ENCODE measurements at regions not wholly inside any gene's neighbourhood (a gene's known extent, or its start where the extent isn't known, plus 50 kb on each side); places are given as distances from the start of the nearest gene placed in this dataset.

- Histone ChIP-seq H3K27ac (ENCODE audit: low read length) (no peak overlapping the region), H3K27me3 (ENCODE audit: control insufficient read depth, insufficient read depth, low read length) (no peaks in the 10 kb centered on the region), H3K4me3 (ENCODE audit: low read length) (no peak overlapping the region), H3K9me3 (ENCODE audit: control insufficient read depth, insufficient read depth, low read length) (no peaks in the 10 kb centered on the region), H3K36me3 (ENCODE audit: control insufficient read depth, insufficient read depth, low read length) (no peaks in the 10 kb centered on the region), H3K4me1 (ENCODE audit: control insufficient read depth, insufficient read depth, low read length) (peaks cover 29% of the 10 kb centered on the region)
- no peaks in the 10 kb centered on the region for H3K36me3 Mint-ChIP-seq
- WGBS (ENCODE audit: insufficient coverage) = 82% methylated on average over 18 of the region's 18 CpGs
- no peak for TF ChIP-seq CTCF (IDR thresholded peaks at IDR 0.05)
- ATAC-seq (no peak), DNase-seq (no peak)
- H3K4me3 Mint-ChIP-seq = no peak overlapping the region
- no peaks in the 10 kb centered on the region for H3K9me3 Mint-ChIP-seq
- H3K27me3 Mint-ChIP-seq (ENCODE audit: low read depth in 2 of 2) = peaks cover 9 to 34% of the 10 kb centered on the region in 2 donors
- peaks cover 22 to 24% of the 10 kb centered on the region in 2 donors for H3K4me1 Mint-ChIP-seq
- H3K27ac Mint-ChIP-seq = no peak overlapping the region
- intact Hi-C loops (cut with micrococcal nuclease) = no loop called here
Observed at GRCh38 chr12:124685689-124686369, 118.4 kb upstream of the NCOR2 start.

GRCh38 chr12:124684971-124685688, 117.7 kb upstream of the NCOR2 start:
- H3K27me3 ChIP-seq (ENCODE audit: control insufficient read depth, insufficient read depth, low read length) = no peaks in the 10 kb centered on the region
- no peak for TF ChIP-seq CTCF (IDR thresholded peaks at IDR 0.05)
- Mint-ChIP-seq H3K9me3 (no peaks in the 10 kb centered on the region), H3K4me1 (peaks cover 22 to 24% of the 10 kb centered on the region in 2 donors), H3K36me3 (no peaks in the 10 kb centered on the region), H3K27ac (no peak overlapping the region), H3K27me3 (ENCODE audit: low read depth in 2 of 2) (peaks cover 9 to 34% of the 10 kb centered on the region in 2 donors), H3K4me3 (no peak overlapping the region)
- no peak for ATAC-seq
- intact Hi-C loops (cut with micrococcal nuclease) = no loop called here
- no peaks in the 10 kb centered on the region for H3K36me3 ChIP-seq (ENCODE audit: control insufficient read depth, insufficient read depth, low read length)
- DNase-seq = no peak
- peaks cover 29% of the 10 kb centered on the region for H3K4me1 ChIP-seq (ENCODE audit: control insufficient read depth, insufficient read depth, low read length)
- H3K9me3 ChIP-seq (ENCODE audit: control insufficient read depth, insufficient read depth, low read length) = no peaks in the 10 kb centered on the region
- WGBS (ENCODE audit: insufficient coverage) = 77% methylated on average over 17 of the region's 18 CpGs
- H3K4me3 ChIP-seq (ENCODE audit: low read length) = no peak overlapping the region
- H3K27ac ChIP-seq (ENCODE audit: low read length) = no peak overlapping the region

- H3K27me3 ChIP-seq (ENCODE audit: control insufficient read depth, insufficient read depth, low read length) = no peaks in the 10 kb centered on the region
- DNase-seq = no peak
- H3K36me3 ChIP-seq (ENCODE audit: control insufficient read depth, insufficient read depth, low read length) = no peaks in the 10 kb centered on the region
- no peaks in the 10 kb centered on the region for H3K9me3 Mint-ChIP-seq
- H3K4me1 Mint-ChIP-seq = peaks cover 22 to 24% of the 10 kb centered on the region in 2 donors
- peaks cover 9 to 29% of the 10 kb centered on the region in 2 donors for H3K27me3 Mint-ChIP-seq (ENCODE audit: low read depth in 2 of 2)
- peaks cover 29% of the 10 kb centered on the region for H3K4me1 ChIP-seq (ENCODE audit: control insufficient read depth, insufficient read depth, low read length)
- H3K9me3 ChIP-seq (ENCODE audit: control insufficient read depth, insufficient read depth, low read length) = no peaks in the 10 kb centered on the region
- H3K27ac Mint-ChIP-seq = no peak overlapping the region
- no peak overlapping the region for H3K27ac ChIP-seq (ENCODE audit: low read length)
- H3K36me3 Mint-ChIP-seq = no peaks in the 10 kb centered on the region
- ATAC-seq = no peak
- no peak for TF ChIP-seq CTCF (IDR thresholded peaks at IDR 0.05)
- intact Hi-C loops (cut with micrococcal nuclease) = no loop called here
- H3K4me3 Mint-ChIP-seq = no peak overlapping the region
- no peak overlapping the region for H3K4me3 ChIP-seq (ENCODE audit: low read length)
- 81% methylated on average over 7 of the region's 7 CpGs for WGBS (ENCODE audit: insufficient coverage)
Observed at GRCh38 chr12:124684496-124684895, 117.1 kb upstream of the NCOR2 start.
